Neural cell (in vitro differentiated cells): ENCODE measurements at regions not wholly inside any gene's neighbourhood (a gene's known extent, or its start where the extent isn't known, plus 50 kb on each side); places are given as distances from the start of the nearest gene placed in this dataset.

Experiments used
- EP300 ChIP-seq: fragments of 450-650 bp; conservative IDR thresholded peaks from 2 replicates; pipeline ENCODE4 v1.6.1; 2014; ENCODE audit warnings: antibody characterized with exemption, mild to moderate bottlenecking, moderate library complexity; ENCODE audit not compliant: poor library complexity, severe bottlenecking
- EZH2 ChIP-seq: fragments of 200-600, 300-800 bp; shearing (Covaris generic), sonication (generic); IDR thresholded peaks from 2 replicates; pipeline ENCODE4 v1.6.1; 2014; ENCODE audit warnings: antibody characterized with exemption, low read length, borderline replicate concordance, mild to moderate bottlenecking; ENCODE audit not compliant: insufficient read depth, poor library complexity, severe bottlenecking
- POLR2AphosphoS5 ChIP-seq: IDR thresholded peaks from 2 replicates; pipeline ENCODE4 v1.6.1; 2012
- RAD21 ChIP-seq: fragments of 450-650 bp; conservative IDR thresholded peaks from 2 replicates; pipeline ENCODE4 v1.6.1; 2014; ENCODE audit warnings: antibody characterized with exemption, mild to moderate bottlenecking, moderate library complexity
- SMC3 ChIP-seq: fragments of 450-650 bp; conservative IDR thresholded peaks from 2 replicates; pipeline ENCODE4 v1.6.1; 2014; ENCODE audit warnings: antibody characterized with exemption, mild to moderate bottlenecking, moderate library complexity; ENCODE audit not compliant: poor library complexity
- TF ChIP-seq, protein P1 (sequence below): IDR thresholded peaks from 2 replicates; pipeline ENCODE4 v1.6.1; 2012; ENCODE audit warnings: borderline replicate concordance
- TF ChIP-seq, protein P2 (sequence below): fragments of 450-650 bp; IDR thresholded peaks from 2 replicates; pipeline ENCODE4 v1.5.1; 2014; ENCODE audit warnings: antibody characterized with exemption, mild to moderate bottlenecking, moderate library complexity; ENCODE audit not compliant: poor library complexity, severe bottlenecking

DNA sequence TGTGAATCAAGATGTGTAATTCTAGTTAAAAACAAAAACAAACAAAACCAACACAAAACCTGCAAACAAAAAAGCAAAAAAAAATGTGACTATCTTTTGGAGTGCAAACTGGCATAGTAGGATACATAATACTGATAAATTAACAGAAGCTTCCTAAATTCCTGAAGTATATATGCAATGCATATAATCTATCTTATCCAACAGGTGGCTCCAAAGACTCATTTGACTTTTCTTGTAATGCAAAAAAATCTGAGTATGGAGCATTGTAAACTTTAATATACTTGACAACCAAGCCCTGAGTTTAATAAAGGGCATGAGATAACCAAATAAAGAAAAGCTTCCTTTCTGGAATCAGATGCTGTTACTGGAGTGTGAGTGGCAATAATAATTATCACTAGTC, 1003.6 kb downstream of the FSCB start:
- TF ChIP-seq, protein P1, sequence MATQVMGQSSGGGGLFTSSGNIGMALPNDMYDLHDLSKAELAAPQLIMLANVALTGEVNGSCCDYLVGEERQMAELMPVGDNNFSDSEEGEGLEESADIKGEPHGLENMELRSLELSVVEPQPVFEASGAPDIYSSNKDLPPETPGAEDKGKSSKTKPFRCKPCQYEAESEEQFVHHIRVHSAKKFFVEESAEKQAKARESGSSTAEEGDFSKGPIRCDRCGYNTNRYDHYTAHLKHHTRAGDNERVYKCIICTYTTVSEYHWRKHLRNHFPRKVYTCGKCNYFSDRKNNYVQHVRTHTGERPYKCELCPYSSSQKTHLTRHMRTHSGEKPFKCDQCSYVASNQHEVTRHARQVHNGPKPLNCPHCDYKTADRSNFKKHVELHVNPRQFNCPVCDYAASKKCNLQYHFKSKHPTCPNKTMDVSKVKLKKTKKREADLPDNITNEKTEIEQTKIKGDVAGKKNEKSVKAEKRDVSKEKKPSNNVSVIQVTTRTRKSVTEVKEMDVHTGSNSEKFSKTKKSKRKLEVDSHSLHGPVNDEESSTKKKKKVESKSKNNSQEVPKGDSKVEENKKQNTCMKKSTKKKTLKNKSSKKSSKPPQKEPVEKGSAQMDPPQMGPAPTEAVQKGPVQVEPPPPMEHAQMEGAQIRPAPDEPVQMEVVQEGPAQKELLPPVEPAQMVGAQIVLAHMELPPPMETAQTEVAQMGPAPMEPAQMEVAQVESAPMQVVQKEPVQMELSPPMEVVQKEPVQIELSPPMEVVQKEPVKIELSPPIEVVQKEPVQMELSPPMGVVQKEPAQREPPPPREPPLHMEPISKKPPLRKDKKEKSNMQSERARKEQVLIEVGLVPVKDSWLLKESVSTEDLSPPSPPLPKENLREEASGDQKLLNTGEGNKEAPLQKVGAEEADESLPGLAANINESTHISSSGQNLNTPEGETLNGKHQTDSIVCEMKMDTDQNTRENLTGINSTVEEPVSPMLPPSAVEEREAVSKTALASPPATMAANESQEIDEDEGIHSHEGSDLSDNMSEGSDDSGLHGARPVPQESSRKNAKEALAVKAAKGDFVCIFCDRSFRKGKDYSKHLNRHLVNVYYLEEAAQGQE = no peak
- TF ChIP-seq, protein P2, sequence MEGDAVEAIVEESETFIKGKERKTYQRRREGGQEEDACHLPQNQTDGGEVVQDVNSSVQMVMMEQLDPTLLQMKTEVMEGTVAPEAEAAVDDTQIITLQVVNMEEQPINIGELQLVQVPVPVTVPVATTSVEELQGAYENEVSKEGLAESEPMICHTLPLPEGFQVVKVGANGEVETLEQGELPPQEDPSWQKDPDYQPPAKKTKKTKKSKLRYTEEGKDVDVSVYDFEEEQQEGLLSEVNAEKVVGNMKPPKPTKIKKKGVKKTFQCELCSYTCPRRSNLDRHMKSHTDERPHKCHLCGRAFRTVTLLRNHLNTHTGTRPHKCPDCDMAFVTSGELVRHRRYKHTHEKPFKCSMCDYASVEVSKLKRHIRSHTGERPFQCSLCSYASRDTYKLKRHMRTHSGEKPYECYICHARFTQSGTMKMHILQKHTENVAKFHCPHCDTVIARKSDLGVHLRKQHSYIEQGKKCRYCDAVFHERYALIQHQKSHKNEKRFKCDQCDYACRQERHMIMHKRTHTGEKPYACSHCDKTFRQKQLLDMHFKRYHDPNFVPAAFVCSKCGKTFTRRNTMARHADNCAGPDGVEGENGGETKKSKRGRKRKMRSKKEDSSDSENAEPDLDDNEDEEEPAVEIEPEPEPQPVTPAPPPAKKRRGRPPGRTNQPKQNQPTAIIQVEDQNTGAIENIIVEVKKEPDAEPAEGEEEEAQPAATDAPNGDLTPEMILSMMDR = no peak
- TF ChIP-seq EZH2 = no peak
- TF ChIP-seq EP300 = no peak
- TF ChIP-seq RAD21 = no peak
- TF ChIP-seq SMC3 = no peak
- TF ChIP-seq POLR2AphosphoS5 = no peak
